ENCODE measurements at regions not wholly inside any gene's neighbourhood (a gene's known extent, or its start where the extent isn't known, plus 50 kb on each side); places are given as distances from the start of the nearest gene placed in this dataset.

DNA sequence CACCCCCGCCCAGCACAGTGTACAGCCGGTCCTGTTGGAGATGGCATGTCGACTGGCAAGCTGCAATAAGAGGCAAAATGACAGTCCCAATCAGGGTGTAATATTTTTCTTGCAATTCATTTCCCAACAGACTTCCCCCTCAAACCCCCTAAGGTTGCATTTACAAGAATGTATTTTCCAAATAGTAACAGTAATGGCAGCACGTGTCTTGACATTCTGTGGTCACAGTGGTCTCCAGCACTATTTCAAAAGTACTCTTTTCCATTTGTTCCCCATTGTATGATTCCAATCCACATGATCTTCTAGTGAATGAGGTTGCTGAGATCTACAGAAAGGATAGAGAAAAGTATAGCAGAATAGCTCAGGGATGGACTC, 97.8 kb upstream of the CARMIL1 start:
- no peak for DNase-seq (ENCODE audit: low spot score in 2 of 2)
- intact Hi-C loops (cut with DNase I) = no loop called here
- Histone ChIP-seq H3K4me3 (no peak overlapping the region), H3K27ac (no peak overlapping the region), H3K36me3 (no peaks in the 10 kb centered on the region), H3K9me3 (no peaks in the 10 kb centered on the region), H3K27me3 (no peaks in the 10 kb centered on the region), H3K4me1 (peaks cover 0 to 20% of the 10 kb centered on the region in 2 donors)
- TF ChIP-seq, protein P1, sequence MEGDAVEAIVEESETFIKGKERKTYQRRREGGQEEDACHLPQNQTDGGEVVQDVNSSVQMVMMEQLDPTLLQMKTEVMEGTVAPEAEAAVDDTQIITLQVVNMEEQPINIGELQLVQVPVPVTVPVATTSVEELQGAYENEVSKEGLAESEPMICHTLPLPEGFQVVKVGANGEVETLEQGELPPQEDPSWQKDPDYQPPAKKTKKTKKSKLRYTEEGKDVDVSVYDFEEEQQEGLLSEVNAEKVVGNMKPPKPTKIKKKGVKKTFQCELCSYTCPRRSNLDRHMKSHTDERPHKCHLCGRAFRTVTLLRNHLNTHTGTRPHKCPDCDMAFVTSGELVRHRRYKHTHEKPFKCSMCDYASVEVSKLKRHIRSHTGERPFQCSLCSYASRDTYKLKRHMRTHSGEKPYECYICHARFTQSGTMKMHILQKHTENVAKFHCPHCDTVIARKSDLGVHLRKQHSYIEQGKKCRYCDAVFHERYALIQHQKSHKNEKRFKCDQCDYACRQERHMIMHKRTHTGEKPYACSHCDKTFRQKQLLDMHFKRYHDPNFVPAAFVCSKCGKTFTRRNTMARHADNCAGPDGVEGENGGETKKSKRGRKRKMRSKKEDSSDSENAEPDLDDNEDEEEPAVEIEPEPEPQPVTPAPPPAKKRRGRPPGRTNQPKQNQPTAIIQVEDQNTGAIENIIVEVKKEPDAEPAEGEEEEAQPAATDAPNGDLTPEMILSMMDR (IDR thresholded peaks at IDR 0.05) = no peak

DNA sequence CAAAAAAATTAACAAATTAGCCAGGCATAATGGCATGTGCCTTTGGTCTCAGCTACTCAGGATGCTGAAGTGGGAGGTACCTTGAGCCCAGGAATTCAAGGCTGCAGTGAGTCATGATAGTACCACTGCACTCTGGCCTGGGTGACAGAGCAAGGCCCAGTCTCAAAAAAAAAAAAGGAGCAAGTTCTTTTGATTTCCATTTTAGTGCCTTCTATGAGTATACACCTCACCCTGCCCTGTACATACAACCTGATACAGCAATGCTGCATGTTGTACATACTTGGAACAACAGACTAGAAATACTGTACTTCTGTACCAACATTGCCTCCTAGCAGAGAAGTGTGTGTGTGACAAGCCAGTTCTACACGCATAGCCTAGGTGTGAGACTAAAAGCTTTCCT, 97.3 kb upstream of the CARMIL1 start:
- no peaks in the 10 kb centered on the region for H3K27me3 ChIP-seq
- H3K36me3 ChIP-seq = no peaks in the 10 kb centered on the region
- TF ChIP-seq, protein P1 (IDR thresholded peaks at IDR 0.05) = no peak
- no peak for DNase-seq (ENCODE audit: low spot score in 2 of 2)
- intact Hi-C loops (cut with DNase I) = no loop called here
- H3K4me3 ChIP-seq = no peak overlapping the region
- H3K4me1 ChIP-seq = peaks cover 0 to 20% of the 10 kb centered on the region in 2 donors
- H3K27ac ChIP-seq = no peak overlapping the region
- H3K9me3 ChIP-seq = no peaks in the 10 kb centered on the region

DNA sequence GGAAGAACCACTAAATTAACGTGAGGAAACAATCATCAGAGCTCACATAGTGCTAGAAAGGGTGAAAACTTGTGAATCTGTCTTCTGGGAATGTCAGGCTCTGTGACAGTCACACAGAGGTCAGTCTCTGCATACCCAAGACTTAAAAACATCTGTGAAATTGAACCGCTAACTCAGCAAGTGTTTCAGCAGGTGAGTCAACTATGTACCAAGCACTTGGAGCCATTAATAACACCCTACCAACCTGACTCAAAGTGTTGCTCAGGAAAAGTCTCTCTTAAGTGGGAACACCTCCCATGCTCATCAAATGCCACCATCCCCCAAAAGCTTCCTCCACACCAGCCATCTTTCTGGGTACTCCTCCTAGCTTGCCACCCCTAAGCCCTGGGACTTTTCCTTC, 92.3 kb upstream of the CARMIL1 start:
- TF ChIP-seq, protein P1 (IDR thresholded peaks at IDR 0.05) = no peak
- H3K9me3 ChIP-seq = no peaks in the 10 kb centered on the region
- intact Hi-C loops (cut with DNase I) = no loop called here

DNA sequence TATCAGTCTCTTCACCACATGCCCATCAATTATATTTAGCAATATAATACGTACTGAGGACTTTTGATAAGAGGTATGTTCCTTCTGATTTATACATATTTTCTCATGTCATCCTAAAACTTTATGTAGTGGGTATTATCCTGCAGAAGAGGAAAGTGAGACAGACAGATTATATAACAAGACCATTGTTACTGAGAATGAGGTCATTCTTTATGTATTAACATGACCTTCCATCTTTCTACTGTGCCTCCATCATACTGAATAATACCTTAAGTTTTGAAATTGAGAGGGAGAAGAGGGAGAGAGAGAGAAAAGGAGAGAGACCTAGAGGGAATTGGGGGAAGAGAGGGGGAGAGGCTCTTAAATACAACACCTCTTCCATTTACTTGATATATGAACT, 90.9 kb upstream of the CARMIL1 start:
- no peaks in the 10 kb centered on the region for H3K9me3 ChIP-seq
- no peaks in the 10 kb centered on the region for H3K36me3 ChIP-seq
- intact Hi-C loops (cut with DNase I) = no loop called here
- no peaks in the 10 kb centered on the region for H3K27me3 ChIP-seq
- TF ChIP-seq, protein P1 (IDR thresholded peaks at IDR 0.05) = no peak
- no peak overlapping the region for H3K27ac ChIP-seq
- H3K4me1 ChIP-seq = peaks cover 9% of the 10 kb centered on the region in 2 donors
- no peak overlapping the region for H3K4me3 ChIP-seq
- no peak for DNase-seq (ENCODE audit: low spot score in 2 of 2)

More for the DNA sequence above, 92.3 kb upstream of the CARMIL1 start:
- Histone ChIP-seq H3K4me3 (no peak overlapping the region), H3K36me3 (no peaks in the 10 kb centered on the region), H3K27ac (no peak overlapping the region), H3K27me3 (no peaks in the 10 kb centered on the region), H3K4me1 (no peaks in the 10 kb centered on the region)
- no peak for DNase-seq (ENCODE audit: low spot score in 2 of 2)

DNA sequence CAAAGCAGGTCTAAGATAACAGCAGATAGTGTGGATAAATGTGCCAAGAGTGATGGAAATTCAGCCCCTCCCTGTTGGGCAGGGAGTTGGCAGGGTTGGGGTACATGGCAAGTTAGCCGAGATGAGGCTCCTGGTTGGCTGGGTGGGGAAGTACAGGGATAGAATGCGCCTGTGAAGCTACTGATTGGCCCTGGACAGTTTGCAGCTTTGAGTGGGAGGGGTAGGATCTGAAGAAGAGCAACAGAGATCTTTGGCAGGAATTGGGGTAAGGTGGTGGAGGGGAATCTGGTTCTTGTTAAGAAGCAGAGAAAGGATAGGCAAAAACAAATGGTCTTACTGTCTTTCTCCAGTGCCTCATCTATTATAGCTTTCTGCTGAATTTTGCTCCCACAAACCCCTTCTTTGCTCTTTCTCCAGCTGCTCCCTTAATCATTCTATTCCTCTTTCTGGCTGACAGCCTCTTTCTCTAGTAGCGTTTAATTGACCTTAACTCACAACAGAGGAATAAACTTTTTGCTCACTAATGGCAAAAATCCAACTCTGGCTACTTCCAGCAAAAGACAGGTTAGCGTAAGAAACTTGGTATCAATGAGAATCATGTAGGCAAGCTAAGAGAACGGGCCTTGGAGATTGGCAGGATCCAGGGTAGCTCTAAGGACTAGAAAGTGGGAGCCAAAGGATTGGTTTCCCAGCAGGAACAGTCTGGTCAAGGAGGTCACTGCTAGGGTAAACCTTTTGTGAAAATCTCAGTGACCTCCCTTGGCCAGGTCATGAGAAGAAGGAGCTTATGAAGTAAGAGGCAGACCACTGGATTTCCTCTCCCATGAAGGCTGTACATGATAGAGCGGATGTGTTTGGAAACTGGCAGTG, 86.3 kb upstream of the CARMIL1 start:
- no peaks in the 10 kb centered on the region for H3K9me3 ChIP-seq
- intact Hi-C loops (cut with DNase I) = loop anchor here (2.0 to 5.0 kb wide), 2 partner anchors 14 to 56 kb away; no protein-coding TSS in a partner anchor
- TF ChIP-seq, protein P1 (IDR thresholded peaks at IDR 0.05) = no peak
- peaks cover 12 to 24% of the 10 kb centered on the region in 2 donors for H3K4me1 ChIP-seq
- DNase-seq (ENCODE audit: low spot score in 2 of 2) = no peak
- H3K36me3 ChIP-seq = no peaks in the 10 kb centered on the region
- H3K27me3 ChIP-seq = no peaks in the 10 kb centered on the region
- H3K27ac ChIP-seq = peak overlapping the region; percentile 87 to 88
- H3K4me3 ChIP-seq = peak overlapping the region in 1 of 2 donors; percentile 18
